ENCODE measurements at regions not wholly inside any gene's neighbourhood (a gene's known extent, or its start where the extent isn't known, plus 50 kb on each side); places are given as distances from the start of the nearest gene placed in this dataset.

DNA sequence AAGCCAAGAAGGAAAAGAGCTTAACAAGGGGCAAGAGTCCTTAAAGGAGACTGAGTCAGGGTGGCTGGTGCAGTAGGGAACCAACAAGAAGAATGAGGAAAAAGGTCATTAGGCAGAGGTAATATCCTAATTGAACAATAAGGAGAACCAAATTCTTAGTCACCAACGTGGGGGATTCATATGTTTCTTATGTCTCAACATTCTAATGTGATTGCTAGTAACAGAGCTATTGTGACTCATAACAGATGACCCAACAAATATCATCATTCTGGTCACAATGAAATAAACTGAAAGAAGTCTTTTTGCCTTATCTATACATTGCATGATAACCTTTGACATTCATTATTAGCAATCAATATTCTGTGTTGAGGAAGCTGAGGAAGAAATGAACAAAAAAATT is 101.6 kb downstream of the RAP2A start:
- no peaks in the 10 kb centered on the region for H3K36me3 Mint-ChIP-seq
- DNase-seq (no peak), ATAC-seq (replicated peaks in 1 of 4) (no peak)
- no peaks in the 10 kb centered on the region for H3K4me1 Mint-ChIP-seq
- POLR2A ChIA-PET: no interaction called here
- H3K4me3 Mint-ChIP-seq: no peak overlapping the region
- H3K9me3 Mint-ChIP-seq: no peaks in the 10 kb centered on the region
- H3K36me3 ChIP-seq (ENCODE audit: control insufficient read depth in 2 of 2, extremely low read depth in 1 of 2, insufficient read depth in 1 of 2, low read length in 1 of 2): no peaks in the 10 kb centered on the region
- H3K27ac ChIP-seq (ENCODE audit: low read length): no peak overlapping the region
- no peaks in the 10 kb centered on the region for H3K27me3 ChIP-seq (replicated peaks in 1 of 2; ENCODE audit: control insufficient read depth in 2 of 2, extremely low read depth in 1 of 2, insufficient read depth in 2 of 2, low read length in 1 of 2)
- no peak overlapping the region for H3K27ac Mint-ChIP-seq
- no peaks in the 10 kb centered on the region for H3K4me1 ChIP-seq (ENCODE audit: control insufficient read depth in 1 of 2, extremely low read depth in 1 of 2, insufficient read depth in 2 of 2, low read length in 2 of 2)
- no peak overlapping the region for H3K4me3 ChIP-seq (ENCODE audit: control insufficient read depth in 1 of 2, extremely low read depth in 1 of 2, low read length in 1 of 2)
- CTCF ChIA-PET: interaction anchor here in 1 of 2 donors (1.0 kb wide), 1 partner anchor 10 kb away, joined by 3 read pairs; no protein-coding TSS in a partner anchor
- H3K9me3 ChIP-seq: no peaks in the 10 kb centered on the region
- no CpG with 5 or more reads among the region's 1 CpG for WGBS (ENCODE audit: insufficient coverage)
- H3K27me3 Mint-ChIP-seq: peaks cover 0 to 8% of the 10 kb centered on the region in 2 donors

DNA sequence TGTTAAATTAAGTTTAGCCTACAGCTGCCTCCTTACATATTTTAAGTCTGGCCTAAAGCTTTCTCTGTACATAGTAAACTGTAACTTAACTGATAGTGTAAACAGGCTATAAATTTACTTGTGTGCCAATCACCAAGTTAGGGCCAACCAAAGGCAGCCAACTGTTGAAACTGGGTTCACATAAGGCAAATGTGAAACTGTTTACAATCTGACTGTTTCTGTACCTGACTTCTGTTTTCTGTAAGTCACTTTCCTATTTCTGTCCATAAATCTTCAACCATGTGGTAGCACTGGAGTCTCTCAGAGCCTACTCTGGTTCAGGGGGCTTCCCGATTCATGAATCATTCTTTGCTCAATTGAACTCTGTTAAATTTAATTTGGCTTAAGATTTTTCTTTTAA is 103.1 kb downstream of the RAP2A start:
- Mint-ChIP-seq H3K27ac (no peak overlapping the region), H3K4me1 (no peaks in the 10 kb centered on the region), H3K27me3 (peaks cover 0 to 14% of the 10 kb centered on the region in 2 donors), H3K4me3 (no peak overlapping the region), H3K9me3 (no peaks in the 10 kb centered on the region), H3K36me3 (no peaks in the 10 kb centered on the region)
- WGBS (ENCODE audit: insufficient coverage): no CpG with 5 or more reads among the region's 1 CpG
- Histone ChIP-seq H3K9me3 (no peaks in the 10 kb centered on the region), H3K27ac (ENCODE audit: low read length) (no peak overlapping the region), H3K4me3 (ENCODE audit: control insufficient read depth in 1 of 2, extremely low read depth in 1 of 2, low read length in 1 of 2) (no peak overlapping the region), H3K4me1 (ENCODE audit: control insufficient read depth in 1 of 2, extremely low read depth in 1 of 2, insufficient read depth in 2 of 2, low read length in 2 of 2) (no peaks in the 10 kb centered on the region), H3K36me3 (ENCODE audit: control insufficient read depth in 2 of 2, extremely low read depth in 1 of 2, insufficient read depth in 1 of 2, low read length in 1 of 2) (no peaks in the 10 kb centered on the region), H3K27me3 (replicated peaks in 1 of 2; ENCODE audit: control insufficient read depth in 2 of 2, extremely low read depth in 1 of 2, insufficient read depth in 2 of 2, low read length in 1 of 2) (no peaks in the 10 kb centered on the region)
- no peak for ATAC-seq (replicated peaks in 1 of 4)
- ChIA-PET CTCF (no interaction called here), POLR2A (no interaction called here)
- DNase-seq: no peak

GRCh38 chr13:97538203-97538602 is 104.2 kb downstream of the RAP2A start:
- H3K27me3 Mint-ChIP-seq: peaks cover 0 to 15% of the 10 kb centered on the region in 2 donors
- POLR2A ChIA-PET: no interaction called here
- H3K27ac Mint-ChIP-seq: no peak overlapping the region

GRCh38 chr13:97539651-97540610 is 106.0 kb downstream of the RAP2A start:
- Mint-ChIP-seq H3K36me3 (no peaks in the 10 kb centered on the region), H3K27ac (no peak overlapping the region), H3K4me1 (no peaks in the 10 kb centered on the region), H3K4me3 (no peak overlapping the region), H3K27me3 (peaks cover 0 to 25% of the 10 kb centered on the region in 2 donors), H3K9me3 (no peaks in the 10 kb centered on the region)
- Histone ChIP-seq H3K9me3 (no peaks in the 10 kb centered on the region), H3K4me1 (ENCODE audit: control insufficient read depth in 1 of 2, extremely low read depth in 1 of 2, insufficient read depth in 2 of 2, low read length in 2 of 2) (no peaks in the 10 kb centered on the region), H3K36me3 (ENCODE audit: control insufficient read depth in 2 of 2, extremely low read depth in 1 of 2, insufficient read depth in 1 of 2, low read length in 1 of 2) (no peaks in the 10 kb centered on the region), H3K4me3 (ENCODE audit: control insufficient read depth in 1 of 2, extremely low read depth in 1 of 2, low read length in 1 of 2) (no peak overlapping the region), H3K27me3 (replicated peaks in 1 of 2; ENCODE audit: control insufficient read depth in 2 of 2, extremely low read depth in 1 of 2, insufficient read depth in 2 of 2, low read length in 1 of 2) (no peaks in the 10 kb centered on the region), H3K27ac (ENCODE audit: low read length) (no peak overlapping the region)
- DNase-seq: no peak
- no peak for ATAC-seq (replicated peaks in 1 of 4)
- ChIA-PET CTCF (no interaction called here), POLR2A (no interaction called here)
- no CpG with 5 or more reads among the region's 4 CpGs for WGBS (ENCODE audit: insufficient coverage)

More at GRCh38 chr13:97538203-97538602, 104.2 kb downstream of the RAP2A start:
- no peak overlapping the region for H3K4me3 ChIP-seq (ENCODE audit: control insufficient read depth in 1 of 2, extremely low read depth in 1 of 2, low read length in 1 of 2)
- Mint-ChIP-seq H3K4me1 (no peaks in the 10 kb centered on the region), H3K9me3 (no peaks in the 10 kb centered on the region), H3K36me3 (no peaks in the 10 kb centered on the region), H3K4me3 (no peak overlapping the region)
- H3K4me1 ChIP-seq (ENCODE audit: control insufficient read depth in 1 of 2, extremely low read depth in 1 of 2, insufficient read depth in 2 of 2, low read length in 2 of 2): no peaks in the 10 kb centered on the region
- ATAC-seq (replicated peaks in 1 of 4) (no peak), DNase-seq (no peak)
- H3K27ac ChIP-seq (ENCODE audit: low read length): no peak overlapping the region
- 50% methylated on average over 1 of the region's 2 CpGs for WGBS (ENCODE audit: insufficient coverage)
- no peaks in the 10 kb centered on the region for H3K27me3 ChIP-seq (replicated peaks in 1 of 2; ENCODE audit: control insufficient read depth in 2 of 2, extremely low read depth in 1 of 2, insufficient read depth in 2 of 2, low read length in 1 of 2)
- CTCF ChIA-PET: no interaction called here
- H3K36me3 ChIP-seq (ENCODE audit: control insufficient read depth in 2 of 2, extremely low read depth in 1 of 2, insufficient read depth in 1 of 2, low read length in 1 of 2): no peaks in the 10 kb centered on the region
- H3K9me3 ChIP-seq: no peaks in the 10 kb centered on the region

GRCh38 chr13:97540696-97541095 is 106.7 kb downstream of the RAP2A start:
- Histone ChIP-seq H3K27ac (ENCODE audit: low read length) (no peak overlapping the region), H3K36me3 (ENCODE audit: control insufficient read depth in 2 of 2, extremely low read depth in 1 of 2, insufficient read depth in 1 of 2, low read length in 1 of 2) (no peaks in the 10 kb centered on the region), H3K4me3 (ENCODE audit: control insufficient read depth in 1 of 2, extremely low read depth in 1 of 2, low read length in 1 of 2) (no peak overlapping the region), H3K9me3 (no peaks in the 10 kb centered on the region), H3K27me3 (replicated peaks in 1 of 2; ENCODE audit: control insufficient read depth in 2 of 2, extremely low read depth in 1 of 2, insufficient read depth in 2 of 2, low read length in 1 of 2) (no peaks in the 10 kb centered on the region), H3K4me1 (ENCODE audit: control insufficient read depth in 1 of 2, extremely low read depth in 1 of 2, insufficient read depth in 2 of 2, low read length in 2 of 2) (no peaks in the 10 kb centered on the region)
- peaks cover 1 to 25% of the 10 kb centered on the region in 2 donors for H3K27me3 Mint-ChIP-seq
- DNase-seq (no peak), ATAC-seq (replicated peaks in 1 of 4) (no peak)
- CTCF ChIA-PET: no interaction called here
- POLR2A ChIA-PET: no interaction called here
- no peaks in the 10 kb centered on the region for H3K9me3 Mint-ChIP-seq
- whole genome bisulfite sequencing (ENCODE audit: insufficient coverage): 71% methylated on average over 3 of the region's 6 CpGs
- H3K27ac Mint-ChIP-seq: no peak overlapping the region
- H3K36me3 Mint-ChIP-seq: no peaks in the 10 kb centered on the region
- no peak overlapping the region for H3K4me3 Mint-ChIP-seq
- H3K4me1 Mint-ChIP-seq: no peaks in the 10 kb centered on the region

DNA sequence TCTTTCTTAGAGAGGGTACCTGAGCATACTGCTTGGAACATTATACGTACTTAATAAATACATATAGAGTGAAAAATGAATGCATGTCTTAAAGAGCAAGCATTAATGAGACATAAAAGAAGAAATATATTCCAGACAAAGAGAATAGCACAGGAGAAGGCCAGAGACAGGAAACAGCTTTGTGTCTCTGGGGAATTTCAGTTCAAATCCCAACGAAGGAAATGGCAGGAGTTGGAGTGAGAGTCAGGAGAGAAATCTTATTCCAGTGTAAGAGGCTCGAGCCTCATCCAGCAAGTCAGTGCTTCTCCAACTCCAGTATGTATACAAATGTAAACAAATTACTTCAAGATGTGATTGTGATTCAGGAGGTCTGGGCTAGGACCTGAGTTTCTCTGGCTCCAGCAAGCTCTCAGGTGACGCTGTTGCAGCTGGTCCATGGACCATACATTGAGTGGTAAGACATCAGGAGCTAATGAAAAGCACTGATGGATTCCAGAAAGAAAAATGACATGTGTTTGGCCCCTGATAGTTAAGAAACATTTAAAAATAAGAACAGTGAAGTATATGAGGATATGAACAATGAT is 108.2 kb downstream of the RAP2A start:
- Histone ChIP-seq H3K27ac (ENCODE audit: low read length) (no peak overlapping the region), H3K36me3 (ENCODE audit: control insufficient read depth in 2 of 2, extremely low read depth in 1 of 2, insufficient read depth in 1 of 2, low read length in 1 of 2) (no peaks in the 10 kb centered on the region), H3K9me3 (no peaks in the 10 kb centered on the region), H3K4me1 (ENCODE audit: control insufficient read depth in 1 of 2, extremely low read depth in 1 of 2, insufficient read depth in 2 of 2, low read length in 2 of 2) (peaks cover 0 to 4% of the 10 kb centered on the region in 2 experiments), H3K27me3 (replicated peaks in 1 of 2; ENCODE audit: control insufficient read depth in 2 of 2, extremely low read depth in 1 of 2, insufficient read depth in 2 of 2, low read length in 1 of 2) (no peaks in the 10 kb centered on the region), H3K4me3 (ENCODE audit: control insufficient read depth in 1 of 2, extremely low read depth in 1 of 2, low read length in 1 of 2) (no peak overlapping the region)
- Mint-ChIP-seq H3K27me3 (peaks cover 11 to 20% of the 10 kb centered on the region in 2 donors), H3K36me3 (no peaks in the 10 kb centered on the region), H3K27ac (no peak overlapping the region), H3K4me3 (no peak overlapping the region), H3K9me3 (no peaks in the 10 kb centered on the region), H3K4me1 (peaks cover 0 to 4% (median 3%) of the 10 kb centered on the region in 3 donors)
- POLR2A ChIA-PET: no interaction called here
- WGBS (ENCODE audit: insufficient coverage): 77% methylated on average over 1 of the region's 4 CpGs
- CTCF ChIA-PET: no interaction called here
- ATAC-seq (replicated peaks in 1 of 4): no peak
- DNase-seq: no peak
